MCF 10A (cell line): ENCODE measurements at regions not wholly inside any gene's neighbourhood (a gene's known extent, or its start where the extent isn't known, plus 50 kb on each side); places are given as distances from the start of the nearest gene placed in this dataset.
"Not testable (repeated sequence)": the region's sequence is repeated elsewhere in the genome, so short reads cannot be mapped to it uniquely, and the experiment has no call there.

Source experiments
- BruUV-seq: library from RNA; stranded (reverse); fragments of 400-500 nt; replicated peaks from 2 replicates; lab custom pipeline; 2021; lab: Mats Ljungman, UMichigan
- CTCF ChIA-PET: fragments of 300-600 bp; sonication (Branson Sonifier 250); formaldehyde crosslinking; extraction: SDS; loops from one replicate; lab custom pipeline; 2021; ENCODE audit warnings: antibody characterized with exemption, inconsistent platforms; lab: Yijun Ruan, JAX
- POLR2A ChIA-PET: fragments of 300-600, 350-650 bp; sonication (Branson Sonifier 250); formaldehyde crosslinking; extraction: SDS; loops from one replicate; lab custom pipeline; 2020; ENCODE audit warnings: antibody characterized with exemption, inconsistent platforms; lab: Yijun Ruan, JAX
- DNase-seq: peaks from one replicate; pipeline ENCODE4 v3.0.0-alpha.2; 2018; ENCODE audit not compliant: unreplicated experiment
- H3K27ac Mint-ChIP-seq: one replicate; pipeline ENCODE4 v1.8.0; 2022; ENCODE audit warnings: mild to moderate bottlenecking, low read depth, mixed read lengths; ENCODE audit not compliant: unreplicated experiment
- H3K27me3 Mint-ChIP-seq: one replicate; pipeline ENCODE4 v1.8.0; 2022; ENCODE audit warnings: mixed read lengths; ENCODE audit not compliant: insufficient read depth, unreplicated experiment
- H3K36me3 Mint-ChIP-seq: one replicate; pipeline ENCODE4 v1.8.0; 2022; ENCODE audit warnings: mild to moderate bottlenecking, moderate library complexity, mixed read lengths; ENCODE audit not compliant: insufficient read depth, unreplicated experiment
- H3K4me1 Mint-ChIP-seq: one replicate; pipeline ENCODE4 v1.8.0; 2022; ENCODE audit warnings: mixed read lengths; ENCODE audit not compliant: insufficient read depth, unreplicated experiment
- H3K4me3 Mint-ChIP-seq: one replicate; pipeline ENCODE4 v1.8.0; 2022; ENCODE audit warnings: mild to moderate bottlenecking, moderate library complexity, mixed read lengths; ENCODE audit not compliant: unreplicated experiment
- H3K9me3 Mint-ChIP-seq: one replicate; pipeline ENCODE4 v1.8.0; 2022; ENCODE audit warnings: mixed read lengths; ENCODE audit not compliant: unreplicated experiment
- CTCF ChIP-seq: fragments of 200-600 bp; IDR thresholded peaks from one replicate; pipeline ENCODE4 v1.8.0; 2022; ENCODE audit warnings: antibody characterized with exemption, mild to moderate bottlenecking; ENCODE audit not compliant: unreplicated experiment
- intact Hi-C: fragments of 100-400 bp; cut with micrococcal nuclease; formaldehyde crosslinking; loops from 2 replicates; pipeline ENCODE4 v1.14.1; 2022

DNA sequence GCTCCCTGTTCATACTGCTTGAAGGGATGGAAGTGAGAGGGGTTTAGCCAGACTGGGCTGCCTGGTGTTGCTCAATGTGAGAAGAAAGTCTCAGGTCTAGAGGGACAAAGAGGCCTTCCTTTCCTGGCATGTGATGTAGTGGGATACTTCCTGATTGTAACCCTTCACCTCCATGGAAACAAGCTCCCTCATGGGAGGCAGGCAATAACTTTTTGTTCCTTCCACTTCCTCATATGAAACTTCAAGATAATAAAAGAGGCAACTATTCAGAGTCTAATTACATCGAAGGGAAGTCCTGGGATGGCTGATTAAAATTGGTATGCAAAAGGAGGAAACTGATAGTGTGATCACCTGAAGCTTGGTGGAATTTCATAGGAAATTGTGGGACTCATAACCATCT is 84.1 kb upstream of the ETV1 start:
- intact Hi-C loops, result no loop called here
- ChIA-PET POLR2A (interaction anchor here (0.7 kb wide), 1 partner anchor 60 kb away, joined by 3 read pairs; no protein-coding TSS in a partner anchor), CTCF (no interaction called here)
- H3K27me3 Mint-ChIP-seq, result no peaks in the 10 kb centered on the region
- H3K27ac Mint-ChIP-seq, result no peak overlapping the region
- DNase-seq, result no peak
- no peak overlapping the region for H3K4me3 Mint-ChIP-seq
- H3K36me3 Mint-ChIP-seq, result peaks cover 6% of the 10 kb centered on the region
- no peaks in the 10 kb centered on the region for H3K4me1 Mint-ChIP-seq
- no TSS peak for BruUV-seq
- H3K9me3 Mint-ChIP-seq, result no peaks in the 10 kb centered on the region
- no peak for TF ChIP-seq CTCF

- H3K4me3 Mint-ChIP-seq, result no peak overlapping the region
Observed at GRCh38 chr7:14071045-14071444, 81.6 kb upstream of the ETV1 start.

GRCh38 chr7:14069961-14070360 is 80.5 kb upstream of the ETV1 start:
- no peak for TF ChIP-seq CTCF
- no TSS peak for BruUV-seq
- Mint-ChIP-seq H3K4me3 (no peak overlapping the region), H3K36me3 (peaks cover 6% of the 10 kb centered on the region), H3K4me1 (no peaks in the 10 kb centered on the region), H3K9me3 (no peaks in the 10 kb centered on the region), H3K27me3 (no peaks in the 10 kb centered on the region), H3K27ac (no peak overlapping the region)
- ChIA-PET CTCF (no interaction called here), POLR2A (interaction anchor here (0.7 kb wide), 1 partner anchor 851 kb away, joined by 3 read pairs; no protein-coding TSS in a partner anchor)
- intact Hi-C loops, result no loop called here
- no peak for DNase-seq

More at GRCh38 chr7:14071045-14071444, 81.6 kb upstream of the ETV1 start:
- no peak for DNase-seq
- Mint-ChIP-seq H3K27me3 (no peaks in the 10 kb centered on the region), H3K27ac (no peak overlapping the region), H3K36me3 (peaks cover 6% of the 10 kb centered on the region), H3K9me3 (no peaks in the 10 kb centered on the region), H3K4me1 (no peaks in the 10 kb centered on the region)
- TF ChIP-seq CTCF, result no peak
- ChIA-PET CTCF (interaction anchor here (0.6 to 0.9 kb wide), 2 partner anchors 414 to 546 kb away, joined by 3 to 4 read pairs; no protein-coding TSS in a partner anchor), POLR2A (interaction anchor here (0.6 kb wide), 1 partner anchor 358 kb away, joined by 3 read pairs; no protein-coding TSS in a partner anchor)
- intact Hi-C loops, result no loop called here
- BruUV-seq, result no TSS peak

DNA sequence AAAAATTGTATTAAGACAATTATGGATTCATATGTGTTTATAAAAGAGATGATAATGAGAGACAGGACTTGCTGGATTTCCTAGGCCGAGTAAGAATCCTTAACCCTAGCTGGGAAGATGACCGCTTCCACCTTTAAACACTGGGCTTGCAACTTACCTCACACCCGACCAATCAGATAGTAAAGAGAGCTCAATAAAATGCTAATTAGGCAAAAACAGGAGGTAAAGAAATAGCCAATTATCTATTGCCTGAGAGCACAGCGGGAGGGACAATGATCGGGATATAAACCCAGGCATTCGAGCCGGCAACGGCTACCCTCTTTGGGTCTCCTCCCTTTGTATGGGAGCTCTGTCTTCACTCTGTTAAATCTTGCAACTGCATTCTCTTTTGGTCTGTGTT is 77.3 kb upstream of the ETV1 start:
- POLR2A ChIA-PET, DNase-seq, H3K9me3 Mint-ChIP-seq, intact Hi-C loops, H3K4me1 Mint-ChIP-seq, H3K4me3 Mint-ChIP-seq, H3K27me3 Mint-ChIP-seq, BruUV-seq, CTCF ChIA-PET, H3K36me3 Mint-ChIP-seq, H3K27ac Mint-ChIP-seq: not testable (repeated sequence)

DNA sequence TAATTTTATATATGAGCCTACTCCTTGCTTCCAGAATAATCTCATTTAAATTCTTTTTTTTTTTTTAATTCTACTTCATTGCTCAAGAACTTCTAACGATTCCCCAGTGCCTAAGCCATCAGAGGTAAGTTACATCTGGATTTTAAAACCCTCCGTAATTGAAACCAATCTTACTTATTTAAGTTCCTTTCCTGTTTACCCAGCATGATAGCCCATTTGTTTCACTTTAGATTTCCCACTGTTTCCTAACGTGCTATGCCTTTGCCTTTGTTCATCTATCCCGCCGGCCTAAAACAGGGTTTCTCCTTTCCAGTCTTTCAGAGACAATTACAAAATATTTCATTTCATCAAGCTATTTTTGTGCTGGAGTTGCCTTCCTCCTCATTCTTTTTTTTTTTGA is 75.8 kb upstream of the ETV1 start:
- BruUV-seq, result no TSS peak
- Mint-ChIP-seq H3K36me3 (peaks cover 6% of the 10 kb centered on the region), H3K4me3 (no peak overlapping the region), H3K4me1 (no peaks in the 10 kb centered on the region), H3K27me3 (no peaks in the 10 kb centered on the region), H3K27ac (no peak overlapping the region), H3K9me3 (peaks cover 7% of the 10 kb centered on the region)
- intact Hi-C loops, result no loop called here
- DNase-seq, result no peak
- ChIA-PET POLR2A (no interaction called here), CTCF (no interaction called here)
- TF ChIP-seq CTCF, result no peak
